HepG2 (cell line): ENCODE measurements at regions not wholly inside any gene's neighbourhood (a gene's known extent, or its start where the extent isn't known, plus 50 kb on each side); places are given as distances from the start of the nearest gene placed in this dataset.

ENCODE experiments used
- ATAC-seq: fragments of 200-7000 bp; cut with Tn5 transposase; 3 replicates; pipeline ENCODE4 v1.9.1; 2020; ENCODE audit warnings: mild to moderate bottlenecking, moderate library complexity
- BruUV-seq: library from RNA; stranded (reverse); fragments of 400-500 nt; replicated peaks from 2 replicates; lab custom pipeline; 2021; lab: Mats Ljungman, UMichigan
- CTCF ChIA-PET: fragments of 300-600 bp; formaldehyde crosslinking; extraction: SDS; loops from one replicate; lab custom pipeline; 2021; ENCODE audit warnings: low total read pairs, inconsistent platforms, low intra/inter-chr PET ratio; lab: Yijun Ruan, JAX
- POLR2A ChIA-PET: fragments of 350-600 bp; sonication (Branson Sonifier 250); formaldehyde crosslinking; loops from one replicate; lab custom pipeline; 2020; ENCODE audit warnings: antibody characterized with exemption, inconsistent platforms; lab: Yijun Ruan, JAX
- DNase-seq: peaks from one replicate; pipeline ENCODE4 v3.0.0-alpha.2; 2015; ENCODE audit warnings: low spot score
- FAIRE-seq: peaks from 3 replicates; lab custom pipeline; 2011; peaks lifted over from hg19 to GRCh38; lab: Jason Lieb, UNC
- H2AFZ ChIP-seq: one replicate; pipeline ENCODE4 v1.6.1; 2011; ENCODE audit warnings: low read length, inconsistent platforms
- H3K27ac ChIP-seq: fragments of 300-600 bp; 3 replicates; pipeline ENCODE4 v1.8.0; 2011; ENCODE audit warnings: mixed run types, mild to moderate bottlenecking, mixed read lengths, low read length, inconsistent platforms; ENCODE audit not compliant: insufficient read depth; ENCODE audit errors: extremely low read length
- H3K27me3 ChIP-seq, 2 experiments: fragments of 200-600 bp in 1 of 2; 2 replicates in 1 of 2; 3 replicates in 1 of 2; pipeline versions ENCODE4 v1.6.0 to v1.8.0; 2011; ENCODE audit warnings: low read length in 2 of 2, mild to moderate bottlenecking in 2 of 2, moderate library complexity in 2 of 2, inconsistent platforms in 1 of 2; ENCODE audit not compliant: insufficient read depth in 2 of 2, control insufficient read depth in 1 of 2
- H3K36me3 ChIP-seq, 2 experiments: fragments of 200-600 bp in 1 of 2; replicated peaks in 1 of 2; 2 replicates in 1 of 2; 3 replicates in 1 of 2; pipeline versions ENCODE4 v1.5.1 to v1.8.0; 2011; ENCODE audit warnings: low read length in 2 of 2, inconsistent platforms in 1 of 2; ENCODE audit not compliant: insufficient read depth in 2 of 2, control insufficient read depth in 1 of 2
- H3K4me1 ChIP-seq: 2 replicates; pipeline ENCODE4 v1.5.1; 2012; ENCODE audit warnings: low read length, inconsistent platforms; ENCODE audit not compliant: insufficient read depth
- H3K4me2 ChIP-seq: 2 replicates; pipeline ENCODE4 v1.6.0; 2011; ENCODE audit warnings: low read depth, low read length, inconsistent platforms
- H3K4me3 ChIP-seq, 3 experiments: fragments of 200-600 bp in 1 of 3; sonication (generic), shearing (Covaris generic) in 1 of 3; replicated peaks in 1 of 3; 2 replicates each; pipeline ENCODE4 v1.5.1; 2011 to 2016; ENCODE audit warnings: low read length in 3 of 3, inconsistent platforms in 2 of 3, low read depth in 2 of 3, mild to moderate bottlenecking in 2 of 3, control low read depth in 1 of 3, mixed read lengths in 1 of 3; ENCODE audit not compliant: insufficient read depth in 1 of 3
- H3K79me2 ChIP-seq: one replicate; pipeline ENCODE4 v1.6.1; 2011; ENCODE audit warnings: low read length, inconsistent platforms; ENCODE audit not compliant: insufficient read depth
- H3K9ac ChIP-seq: 2 replicates; pipeline ENCODE4 v1.6.0; 2011; ENCODE audit warnings: mild to moderate bottlenecking, low read depth, low read length, inconsistent platforms; ENCODE audit not compliant: insufficient read depth
- H3K9me3 ChIP-seq: 2 replicates; pipeline ENCODE4 v1.5.1; 2012; ENCODE audit warnings: mild to moderate bottlenecking, low read length
- H4K20me1 ChIP-seq: 2 replicates; pipeline ENCODE4 v1.6.0; 2011; ENCODE audit warnings: inconsistent platforms, mild to moderate bottlenecking, low read length, moderate library complexity; ENCODE audit not compliant: insufficient read depth
- AHR ChIP-seq: IDR thresholded peaks from 2 replicates; pipeline ENCODE4 v1.6.1; 2018; ENCODE audit warnings: missing genetic modification reagents, missing compliant biosample characterization
- CREBL2 ChIP-seq: sonication (generic); formaldehyde crosslinking; IDR thresholded peaks from 2 replicates; pipeline ENCODE4 v1.8.1; 2023; ENCODE audit warnings: missing genetic modification reagents, mild to moderate bottlenecking, borderline replicate concordance
- FOSL1 ChIP-seq: sonication (generic); formaldehyde crosslinking; IDR thresholded peaks from 2 replicates; pipeline ENCODE4 v1.9.0; 2021; ENCODE audit warnings: missing genetic modification reagents, borderline replicate concordance
- KDM3A ChIP-seq: IDR thresholded peaks from 2 replicates; pipeline ENCODE4 v1.6.1; 2018; ENCODE audit warnings: low read depth, missing compliant biosample characterization
- RFX3 ChIP-seq: IDR thresholded peaks from 2 replicates; pipeline ENCODE4 v1.6.1; 2016; ENCODE audit warnings: missing biosample characterization, missing genetic modification reagents
- SIX1 ChIP-seq: sonication (generic); formaldehyde crosslinking; IDR thresholded peaks from 2 replicates; pipeline ENCODE4 v1.4.0; 2020; ENCODE audit warnings: missing genetic modification reagents, borderline replicate concordance
- SP4 ChIP-seq: sonication (generic); formaldehyde crosslinking; IDR thresholded peaks from 2 replicates; pipeline ENCODE4 v1.8.1; 2023; ENCODE audit warnings: mild to moderate bottlenecking, missing genetic modification reagents
- ZNF296 ChIP-seq: sonication (generic); formaldehyde crosslinking; conservative IDR thresholded peaks from 2 replicates; pipeline ENCODE4 v1.5.0; 2020; ENCODE audit warnings: mild to moderate bottlenecking, missing genetic modification reagents
- ZNF619 ChIP-seq: sonication (generic); formaldehyde crosslinking; IDR thresholded peaks from 2 replicates; pipeline ENCODE4 v1.4.0; 2020; ENCODE audit warnings: mild to moderate bottlenecking, missing genetic modification reagents
- ZNF841 ChIP-seq: sonication (generic); formaldehyde crosslinking; IDR thresholded peaks from 2 replicates; pipeline ENCODE4 v1.8.1; 2023; ENCODE audit warnings: missing genetic modification reagents, borderline replicate concordance
- ZSCAN31 ChIP-seq: sonication (generic); formaldehyde crosslinking; IDR thresholded peaks from 2 replicates; pipeline ENCODE4 v1.5.0; 2020; ENCODE audit warnings: low read depth, mild to moderate bottlenecking, missing genetic modification reagents
- WGBS: methylation state at CpG from one replicate; pipeline ENCODE4 v1.1.6; 2017; ENCODE audit warnings: low lambda C conversion rate; 5-methylcytosine and 5-hydroxymethylcytosine counted together
- in situ Hi-C: cut with HindIII; loops from 2 replicates; pipeline ENCODE4 v1.10.0; 2017; ENCODE audit warnings: low pct_unique_long_range_greater_than_20kb; ENCODE audit not compliant: extremely low pct_ligation_motif_present
- intact Hi-C: fragments of 100-400 bp; cut with micrococcal nuclease; formaldehyde crosslinking; loops from one replicate; pipeline ENCODE4 v1.10.0; 2022; ENCODE audit not compliant: unreplicated experiment
- TF ChIP-seq, protein P1 (sequence below): sonication (generic); formaldehyde crosslinking; IDR thresholded peaks from 2 replicates; pipeline ENCODE4 v1.4.0; 2020; ENCODE audit warnings: missing genetic modification reagents, borderline replicate concordance
- TF ChIP-seq, protein P2 (sequence below): sonication (generic); formaldehyde crosslinking; IDR thresholded peaks from 2 replicates; pipeline ENCODE4 v1.4.0; 2020; ENCODE audit warnings: mild to moderate bottlenecking, missing genetic modification reagents
- TF ChIP-seq, protein P3 (sequence below): sonication (generic); formaldehyde crosslinking; conservative IDR thresholded peaks from 2 replicates; pipeline ENCODE4 v1.5.0; 2020; ENCODE audit warnings: missing genetic modification reagents
- TF ChIP-seq, protein P4 (sequence below): sonication (generic); formaldehyde crosslinking; IDR thresholded peaks from 2 replicates; pipeline ENCODE4 v1.5.1; 2020; ENCODE audit warnings: missing genetic modification reagents, mild to moderate bottlenecking, borderline replicate concordance

DNA sequence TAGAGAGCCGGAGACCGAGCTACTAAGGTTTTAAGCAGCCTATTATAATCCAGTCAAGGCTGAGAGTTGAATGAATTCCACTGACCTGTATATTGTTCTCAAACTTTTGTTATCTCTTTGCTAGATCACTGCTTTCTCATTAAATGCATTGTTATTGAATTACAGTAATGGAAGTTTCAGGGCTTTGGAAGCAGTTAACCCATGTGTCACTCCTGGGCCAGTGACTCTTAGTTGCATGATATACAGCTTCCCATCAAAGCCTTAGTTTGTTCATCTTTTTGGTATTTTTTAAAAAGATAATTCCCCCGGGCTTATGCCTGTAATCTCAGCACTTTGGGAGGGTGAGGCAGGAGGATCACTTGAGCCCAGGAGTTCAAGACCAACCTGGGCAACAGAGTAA, 55.4 kb upstream of the KIAA1217 start:
- H3K9me3 ChIP-seq = no peaks in the 10 kb centered on the region

GRCh38 chr10:24156686-24157085, 52.3 kb upstream of the KIAA1217 start:
- ChIA-PET POLR2A (no interaction called here), CTCF (no interaction called here)
- in situ Hi-C loops (no loop called here), intact Hi-C loops (no loop called here)
- no peaks in the 10 kb centered on the region for H3K79me2 ChIP-seq
- H3K4me1 ChIP-seq = no peaks in the 10 kb centered on the region
- H3K9me3 ChIP-seq = no peaks in the 10 kb centered on the region
- no peak overlapping the region for H3K4me3 ChIP-seq
- H3K36me3 ChIP-seq = no peaks in the 10 kb centered on the region
- no peaks in the 10 kb centered on the region for H4K20me1 ChIP-seq
- no peak overlapping the region for H3K4me2 ChIP-seq
- BruUV-seq = no TSS peak
- no peak for DNase-seq
- no peak for ATAC-seq
- WGBS = 43% methylated on average over 3 of the region's 3 CpGs
- no peak for FAIRE-seq
- H3K9ac ChIP-seq = no peak overlapping the region
- H3K27me3 ChIP-seq = no peaks in the 10 kb centered on the region
- H2AFZ ChIP-seq = no peak overlapping the region
- no peak overlapping the region for H3K27ac ChIP-seq
- TF ChIP-seq CREBL2 (CRISPR knock-in tag) = no peak
- TF ChIP-seq ZSCAN31 (CRISPR knock-in tag) = no peak
- TF ChIP-seq, protein P1, sequence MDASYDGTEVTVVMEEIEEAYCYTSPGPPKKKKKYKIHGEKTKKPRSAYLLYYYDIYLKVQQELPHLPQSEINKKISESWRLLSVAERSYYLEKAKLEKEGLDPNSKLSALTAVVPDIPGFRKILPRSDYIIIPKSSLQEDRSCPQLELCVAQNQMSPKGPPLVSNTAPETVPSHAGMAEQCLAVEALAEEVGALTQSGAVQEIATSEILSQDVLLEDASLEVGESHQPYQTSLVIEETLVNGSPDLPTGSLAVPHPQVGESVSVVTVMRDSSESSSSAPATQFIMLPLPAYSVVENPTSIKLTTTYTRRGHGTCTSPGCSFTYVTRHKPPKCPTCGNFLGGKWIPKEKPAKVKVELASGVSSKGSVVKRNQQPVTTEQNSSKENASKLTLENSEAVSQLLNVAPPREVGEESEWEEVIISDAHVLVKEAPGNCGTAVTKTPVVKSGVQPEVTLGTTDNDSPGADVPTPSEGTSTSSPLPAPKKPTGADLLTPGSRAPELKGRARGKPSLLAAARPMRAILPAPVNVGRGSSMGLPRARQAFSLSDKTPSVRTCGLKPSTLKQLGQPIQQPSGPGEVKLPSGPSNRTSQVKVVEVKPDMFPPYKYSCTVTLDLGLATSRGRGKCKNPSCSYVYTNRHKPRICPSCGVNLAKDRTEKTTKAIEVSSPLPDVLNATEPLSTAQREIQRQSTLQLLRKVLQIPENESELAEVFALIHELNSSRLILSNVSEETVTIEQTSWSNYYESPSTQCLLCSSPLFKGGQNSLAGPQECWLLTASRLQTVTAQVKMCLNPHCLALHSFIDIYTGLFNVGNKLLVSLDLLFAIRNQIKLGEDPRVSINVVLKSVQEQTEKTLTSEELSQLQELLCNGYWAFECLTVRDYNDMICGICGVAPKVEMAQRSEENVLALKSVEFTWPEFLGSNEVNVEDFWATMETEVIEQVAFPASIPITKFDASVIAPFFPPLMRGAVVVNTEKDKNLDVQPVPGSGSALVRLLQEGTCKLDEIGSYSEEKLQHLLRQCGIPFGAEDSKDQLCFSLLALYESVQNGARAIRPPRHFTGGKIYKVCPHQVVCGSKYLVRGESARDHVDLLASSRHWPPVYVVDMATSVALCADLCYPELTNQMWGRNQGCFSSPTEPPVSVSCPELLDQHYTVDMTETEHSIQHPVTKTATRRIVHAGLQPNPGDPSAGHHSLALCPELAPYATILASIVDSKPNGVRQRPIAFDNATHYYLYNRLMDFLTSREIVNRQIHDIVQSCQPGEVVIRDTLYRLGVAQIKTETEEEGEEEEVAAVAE (CRISPR knock-in tag) = no peak
- TF ChIP-seq, protein P2, sequence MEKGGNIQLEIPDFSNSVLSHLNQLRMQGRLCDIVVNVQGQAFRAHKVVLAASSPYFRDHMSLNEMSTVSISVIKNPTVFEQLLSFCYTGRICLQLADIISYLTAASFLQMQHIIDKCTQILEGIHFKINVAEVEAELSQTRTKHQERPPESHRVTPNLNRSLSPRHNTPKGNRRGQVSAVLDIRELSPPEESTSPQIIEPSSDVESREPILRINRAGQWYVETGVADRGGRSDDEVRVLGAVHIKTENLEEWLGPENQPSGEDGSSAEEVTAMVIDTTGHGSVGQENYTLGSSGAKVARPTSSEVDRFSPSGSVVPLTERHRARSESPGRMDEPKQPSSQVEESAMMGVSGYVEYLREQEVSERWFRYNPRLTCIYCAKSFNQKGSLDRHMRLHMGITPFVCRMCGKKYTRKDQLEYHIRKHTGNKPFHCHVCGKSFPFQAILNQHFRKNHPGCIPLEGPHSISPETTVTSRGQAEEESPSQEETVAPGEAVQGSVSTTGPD (CRISPR knock-in tag) = no peak

More for the DNA sequence above, 55.4 kb upstream of the KIAA1217 start:
- Histone ChIP-seq H3K4me3 (no peak overlapping the region), H3K36me3 (no peaks in the 10 kb centered on the region), H3K27me3 (no peaks in the 10 kb centered on the region), H3K9ac (no peak overlapping the region), H2AFZ (no peak overlapping the region), H3K4me2 (no peak overlapping the region), H3K27ac (no peak overlapping the region), H4K20me1 (no peaks in the 10 kb centered on the region), H3K79me2 (no peaks in the 10 kb centered on the region), H3K4me1 (no peaks in the 10 kb centered on the region)
- FAIRE-seq (no peak), ATAC-seq (no peak), DNase-seq (no peak)
- in situ Hi-C loops (no loop called here), intact Hi-C loops (no loop called here)
- WGBS = 64% methylated on average over 3 of the region's 3 CpGs
- CTCF ChIA-PET = no interaction called here
- no TSS peak for BruUV-seq
- POLR2A ChIA-PET = no interaction called here
- TF ChIP-seq RFX3 (CRISPR knock-in tag) (no peak), KDM3A (CRISPR knock-in tag) (no peak), SIX1 (CRISPR knock-in tag) (no peak), AHR (CRISPR knock-in tag) (no peak), ZNF296 (CRISPR knock-in tag) (no peak), ZNF619 (CRISPR knock-in tag) (no peak), FOSL1 (CRISPR knock-in tag) (no peak), SP4 (no peak), ZNF841 (CRISPR knock-in tag) (no peak)
- TF ChIP-seq, protein P3, sequence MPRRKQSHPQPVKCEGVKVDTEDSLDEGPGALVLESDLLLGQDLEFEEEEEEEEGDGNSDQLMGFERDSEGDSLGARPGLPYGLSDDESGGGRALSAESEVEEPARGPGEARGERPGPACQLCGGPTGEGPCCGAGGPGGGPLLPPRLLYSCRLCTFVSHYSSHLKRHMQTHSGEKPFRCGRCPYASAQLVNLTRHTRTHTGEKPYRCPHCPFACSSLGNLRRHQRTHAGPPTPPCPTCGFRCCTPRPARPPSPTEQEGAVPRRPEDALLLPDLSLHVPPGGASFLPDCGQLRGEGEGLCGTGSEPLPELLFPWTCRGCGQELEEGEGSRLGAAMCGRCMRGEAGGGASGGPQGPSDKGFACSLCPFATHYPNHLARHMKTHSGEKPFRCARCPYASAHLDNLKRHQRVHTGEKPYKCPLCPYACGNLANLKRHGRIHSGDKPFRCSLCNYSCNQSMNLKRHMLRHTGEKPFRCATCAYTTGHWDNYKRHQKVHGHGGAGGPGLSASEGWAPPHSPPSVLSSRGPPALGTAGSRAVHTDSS (CRISPR knock-in tag) = no peak
- TF ChIP-seq, protein P4, sequence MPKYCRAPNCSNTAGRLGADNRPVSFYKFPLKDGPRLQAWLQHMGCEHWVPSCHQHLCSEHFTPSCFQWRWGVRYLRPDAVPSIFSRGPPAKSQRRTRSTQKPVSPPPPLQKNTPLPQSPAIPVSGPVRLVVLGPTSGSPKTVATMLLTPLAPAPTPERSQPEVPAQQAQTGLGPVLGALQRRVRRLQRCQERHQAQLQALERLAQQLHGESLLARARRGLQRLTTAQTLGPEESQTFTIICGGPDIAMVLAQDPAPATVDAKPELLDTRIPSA = no peak
